ENCODE measurements at regions not wholly inside any gene's neighbourhood (a gene's known extent, or its start where the extent isn't known, plus 50 kb on each side); places are given as distances from the start of the nearest gene placed in this dataset.

DNA sequence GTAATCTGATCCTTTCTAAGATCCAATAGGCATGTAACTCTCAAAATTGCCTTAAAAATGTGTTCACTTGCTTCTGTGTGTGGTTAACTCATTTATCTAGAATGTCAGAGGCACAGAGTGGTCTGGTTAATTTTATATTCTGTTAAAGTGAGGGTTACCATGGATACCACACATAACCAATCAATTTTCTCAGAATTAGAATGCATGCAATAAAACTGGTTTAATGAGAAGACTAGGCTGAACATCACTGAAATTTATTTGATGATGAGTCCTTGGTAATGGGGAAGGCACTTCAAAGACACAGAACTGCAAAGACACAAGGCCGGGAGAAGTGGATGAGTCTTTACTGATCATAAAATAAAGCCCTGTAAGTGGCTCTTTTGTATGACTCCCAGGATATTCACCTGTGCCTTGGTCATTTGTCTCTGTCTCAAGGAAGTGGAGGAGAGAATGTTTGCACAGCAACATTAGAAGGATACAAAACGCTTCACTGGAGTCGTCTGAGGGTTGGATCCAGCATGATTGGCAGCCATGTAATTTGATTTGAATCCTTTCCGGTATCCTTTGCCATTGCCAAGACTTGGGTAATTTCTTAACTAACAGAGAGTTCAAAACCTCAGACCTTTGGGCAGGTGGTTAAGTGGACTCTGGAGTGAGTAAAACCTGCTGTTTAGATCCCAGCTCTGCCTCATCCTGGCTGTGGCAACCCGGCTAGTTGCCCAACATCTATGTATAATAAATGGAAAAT lies 94.0 kb upstream of the RBPJ start:
- Histone ChIP-seq H3K79me2 (ENCODE audit: insufficient read depth, low read depth) (no peaks in the 10 kb centered on the region), H3K4me3 (IDR thresholded peaks at IDR 0.05; ENCODE audit: insufficient read depth, low read depth, low read length) (no peak overlapping the region), H3K4me1 (ENCODE audit: low read depth, poor library complexity, severe bottlenecking) (no peaks in the 10 kb centered on the region), H3K27me3 (ENCODE audit: insufficient read depth, low read depth) (no peaks in the 10 kb centered on the region), H4K20me1 (ENCODE audit: insufficient read depth) (no peaks in the 10 kb centered on the region), H3K36me3 (ENCODE audit: insufficient read depth) (no peaks in the 10 kb centered on the region), H3K27ac (no peak overlapping the region), H3K4me2 (no peak overlapping the region), H3K9ac (no peak overlapping the region), H2AFZ (ENCODE audit: low read depth) (no peak overlapping the region)
- TF ChIP-seq, protein P1, sequence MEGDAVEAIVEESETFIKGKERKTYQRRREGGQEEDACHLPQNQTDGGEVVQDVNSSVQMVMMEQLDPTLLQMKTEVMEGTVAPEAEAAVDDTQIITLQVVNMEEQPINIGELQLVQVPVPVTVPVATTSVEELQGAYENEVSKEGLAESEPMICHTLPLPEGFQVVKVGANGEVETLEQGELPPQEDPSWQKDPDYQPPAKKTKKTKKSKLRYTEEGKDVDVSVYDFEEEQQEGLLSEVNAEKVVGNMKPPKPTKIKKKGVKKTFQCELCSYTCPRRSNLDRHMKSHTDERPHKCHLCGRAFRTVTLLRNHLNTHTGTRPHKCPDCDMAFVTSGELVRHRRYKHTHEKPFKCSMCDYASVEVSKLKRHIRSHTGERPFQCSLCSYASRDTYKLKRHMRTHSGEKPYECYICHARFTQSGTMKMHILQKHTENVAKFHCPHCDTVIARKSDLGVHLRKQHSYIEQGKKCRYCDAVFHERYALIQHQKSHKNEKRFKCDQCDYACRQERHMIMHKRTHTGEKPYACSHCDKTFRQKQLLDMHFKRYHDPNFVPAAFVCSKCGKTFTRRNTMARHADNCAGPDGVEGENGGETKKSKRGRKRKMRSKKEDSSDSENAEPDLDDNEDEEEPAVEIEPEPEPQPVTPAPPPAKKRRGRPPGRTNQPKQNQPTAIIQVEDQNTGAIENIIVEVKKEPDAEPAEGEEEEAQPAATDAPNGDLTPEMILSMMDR (conservative IDR thresholded peaks at IDR 0.05; ENCODE audit: low read depth, low read length): no peak

DNA sequence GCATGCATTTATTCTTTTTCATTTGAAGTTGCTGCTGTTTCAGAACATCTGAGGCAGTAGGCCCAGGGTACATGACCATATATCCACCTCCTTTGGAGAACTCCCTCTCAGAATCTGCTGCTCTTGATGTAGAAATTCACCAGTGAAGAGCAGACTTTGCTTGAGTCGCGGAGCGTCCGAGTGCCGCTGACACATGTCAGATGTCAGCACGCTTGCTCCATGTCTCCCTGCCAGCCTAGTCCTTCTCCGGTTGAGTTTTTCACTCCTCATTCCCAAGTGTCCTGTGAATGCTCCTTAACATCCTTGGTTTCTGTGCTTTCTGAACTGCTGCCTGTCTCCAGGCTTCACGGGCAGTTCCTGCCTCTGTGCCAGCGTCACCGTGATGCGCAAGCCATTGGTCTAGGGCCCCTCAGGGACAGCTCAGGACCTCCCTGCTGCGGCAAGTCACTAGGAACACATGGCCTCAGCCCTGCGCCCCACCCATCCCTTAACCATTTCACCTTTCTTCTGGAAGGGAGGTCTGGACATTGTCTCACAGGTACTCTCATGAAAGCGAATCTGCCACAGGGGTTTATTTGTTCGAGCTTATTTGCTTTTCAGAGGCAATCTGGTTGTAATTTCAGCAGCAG lies 93.1 kb upstream of the RBPJ start:
- TF ChIP-seq, protein P1 (conservative IDR thresholded peaks at IDR 0.05; ENCODE audit: low read depth, low read length): no peak
- H4K20me1 ChIP-seq (ENCODE audit: insufficient read depth): no peaks in the 10 kb centered on the region
- no peaks in the 10 kb centered on the region for H3K79me2 ChIP-seq (ENCODE audit: insufficient read depth, low read depth)
- H3K4me2 ChIP-seq: no peak overlapping the region
- H3K27me3 ChIP-seq (ENCODE audit: insufficient read depth, low read depth): no peaks in the 10 kb centered on the region
- no peaks in the 10 kb centered on the region for H3K4me1 ChIP-seq (ENCODE audit: low read depth, poor library complexity, severe bottlenecking)
- H3K36me3 ChIP-seq (ENCODE audit: insufficient read depth): no peaks in the 10 kb centered on the region
- H3K9ac ChIP-seq: no peak overlapping the region
- H3K4me3 ChIP-seq (IDR thresholded peaks at IDR 0.05; ENCODE audit: insufficient read depth, low read depth, low read length): no peak overlapping the region
- H2AFZ ChIP-seq (ENCODE audit: low read depth): no peak overlapping the region
- H3K27ac ChIP-seq: no peak overlapping the region

DNA sequence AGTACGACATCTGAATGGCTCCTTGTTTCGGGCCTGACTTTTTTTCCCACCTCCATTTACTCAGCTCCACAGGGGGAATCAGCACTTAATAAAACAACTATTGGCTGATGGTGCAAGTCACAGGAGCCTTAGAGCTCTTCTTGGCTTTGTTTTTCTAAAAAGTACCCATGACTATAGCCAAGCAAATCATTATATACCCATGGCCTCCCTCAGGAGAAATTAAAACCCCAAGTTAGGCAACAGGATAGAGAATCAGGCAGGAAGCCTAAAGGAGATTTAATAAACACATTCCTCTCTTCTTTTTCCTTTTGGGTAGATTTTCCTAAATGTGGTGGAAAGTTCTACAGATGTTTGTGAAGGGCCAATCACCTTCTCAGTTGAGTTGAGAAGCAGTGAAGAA lies 91.9 kb upstream of the RBPJ start:
- H3K4me1 ChIP-seq (ENCODE audit: low read depth, poor library complexity, severe bottlenecking): no peaks in the 10 kb centered on the region
- no peak overlapping the region for H3K9ac ChIP-seq
- no peaks in the 10 kb centered on the region for H3K27me3 ChIP-seq (ENCODE audit: insufficient read depth, low read depth)
- H3K79me2 ChIP-seq (ENCODE audit: insufficient read depth, low read depth): no peaks in the 10 kb centered on the region
- H2AFZ ChIP-seq (ENCODE audit: low read depth): no peak overlapping the region
- H3K27ac ChIP-seq: no peak overlapping the region
- no peaks in the 10 kb centered on the region for H4K20me1 ChIP-seq (ENCODE audit: insufficient read depth)
- TF ChIP-seq, protein P1 (conservative IDR thresholded peaks at IDR 0.05; ENCODE audit: low read depth, low read length): no peak
- H3K36me3 ChIP-seq (ENCODE audit: insufficient read depth): no peaks in the 10 kb centered on the region
- H3K4me2 ChIP-seq: no peak overlapping the region
- no peak overlapping the region for H3K4me3 ChIP-seq (IDR thresholded peaks at IDR 0.05; ENCODE audit: insufficient read depth, low read depth, low read length)

DNA sequence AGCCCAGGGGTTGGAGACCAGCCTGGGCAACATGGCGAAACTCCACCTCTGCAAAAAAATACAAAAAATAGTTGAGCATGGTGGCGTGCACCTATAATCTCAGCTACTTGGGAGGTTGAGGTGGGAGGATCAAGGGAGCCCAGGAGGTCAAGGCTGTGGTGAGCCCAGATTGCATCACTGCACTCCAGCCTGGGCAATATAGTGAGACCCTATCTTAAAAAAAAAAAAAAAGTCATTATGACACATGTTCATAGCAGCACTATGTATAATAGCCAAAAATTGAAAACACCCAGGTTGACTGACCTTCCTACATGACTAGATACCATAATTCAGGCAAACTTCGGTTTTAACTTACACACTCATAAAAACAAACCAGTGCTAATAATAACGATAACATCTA lies 90.8 kb upstream of the RBPJ start:
- Histone ChIP-seq H3K9ac (no peak overlapping the region), H3K27ac (no peak overlapping the region), H3K36me3 (ENCODE audit: insufficient read depth) (no peaks in the 10 kb centered on the region), H3K79me2 (ENCODE audit: insufficient read depth, low read depth) (no peaks in the 10 kb centered on the region), H3K4me1 (ENCODE audit: low read depth, poor library complexity, severe bottlenecking) (no peaks in the 10 kb centered on the region), H2AFZ (ENCODE audit: low read depth) (no peak overlapping the region), H3K4me2 (no peak overlapping the region), H4K20me1 (ENCODE audit: insufficient read depth) (no peaks in the 10 kb centered on the region), H3K4me3 (IDR thresholded peaks at IDR 0.05; ENCODE audit: insufficient read depth, low read depth, low read length) (no peak overlapping the region), H3K27me3 (ENCODE audit: insufficient read depth, low read depth) (no peaks in the 10 kb centered on the region)
- TF ChIP-seq, protein P1 (conservative IDR thresholded peaks at IDR 0.05; ENCODE audit: low read depth, low read length): no peak

Measured in KMS-11 (cell line).